WI38 (cell line): ENCODE measurements at regions not wholly inside any gene's neighbourhood (a gene's known extent, or its start where the extent isn't known, plus 50 kb on each side); places are given as distances from the start of the nearest gene placed in this dataset.

Source experiments
- H3K4me3 ChIP-seq: 2 replicates; pipeline ENCODE4 v1.5.1; 2011; ENCODE audit warnings: low read depth, mild to moderate bottlenecking, control low read depth, low read length
- CTCF ChIP-seq: IDR thresholded peaks from 2 replicates; pipeline ENCODE4 v1.5.1; 2012; ENCODE audit warnings: low read depth, mild to moderate bottlenecking, control low read depth, low read length

DNA sequence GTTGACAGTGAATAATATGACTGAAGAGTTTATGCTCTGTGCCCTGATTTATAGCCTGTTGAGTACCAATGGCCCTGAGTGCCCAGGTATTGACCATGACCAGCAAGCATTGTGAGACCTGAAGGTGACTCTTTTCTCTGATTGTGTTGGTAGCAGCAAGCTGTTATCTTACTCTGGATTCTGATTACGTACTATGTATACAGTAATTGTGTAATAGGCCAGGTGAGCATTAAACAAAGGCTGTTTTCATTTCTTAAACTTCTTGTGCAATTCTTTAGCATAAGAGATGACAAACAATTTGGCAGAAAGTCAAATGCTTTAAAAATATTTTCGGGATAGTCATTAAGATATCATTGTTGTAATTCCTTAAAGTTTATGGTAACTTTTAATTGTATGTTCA is 111.7 kb upstream of the PTPRK start:
- no peak overlapping the region for H3K4me3 ChIP-seq
- TF ChIP-seq CTCF: no peak

GRCh38 chr6:128631031-128631430 is 110.6 kb upstream of the PTPRK start:
- TF ChIP-seq CTCF: no peak
- no peak overlapping the region for H3K4me3 ChIP-seq

- TF ChIP-seq CTCF: no peak
- H3K4me3 ChIP-seq: no peak overlapping the region
Measured at GRCh38 chr6:128630213-128630612, 109.8 kb upstream of the PTPRK start.

DNA sequence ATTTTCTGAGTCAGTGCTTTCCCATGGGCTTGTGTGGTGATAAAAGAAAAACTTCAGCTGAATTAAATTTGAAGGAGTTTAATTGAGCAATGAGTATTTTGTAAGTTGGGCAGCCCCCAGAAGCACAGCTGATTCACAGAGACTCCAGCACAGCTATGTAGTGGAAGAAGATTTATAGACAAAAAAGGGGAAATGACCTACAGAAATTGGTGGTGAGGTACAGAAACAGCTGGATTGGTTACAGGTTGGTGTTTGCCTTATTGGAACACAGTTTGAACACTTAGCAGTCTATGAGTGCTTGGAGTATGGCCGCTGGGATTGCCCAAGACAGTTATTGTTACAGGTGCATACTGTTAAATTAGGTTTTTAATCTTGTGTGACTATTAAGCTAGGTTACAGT is 96.9 kb upstream of the PTPRK start:
- no peak for TF ChIP-seq CTCF
- H3K4me3 ChIP-seq: no peak overlapping the region

DNA sequence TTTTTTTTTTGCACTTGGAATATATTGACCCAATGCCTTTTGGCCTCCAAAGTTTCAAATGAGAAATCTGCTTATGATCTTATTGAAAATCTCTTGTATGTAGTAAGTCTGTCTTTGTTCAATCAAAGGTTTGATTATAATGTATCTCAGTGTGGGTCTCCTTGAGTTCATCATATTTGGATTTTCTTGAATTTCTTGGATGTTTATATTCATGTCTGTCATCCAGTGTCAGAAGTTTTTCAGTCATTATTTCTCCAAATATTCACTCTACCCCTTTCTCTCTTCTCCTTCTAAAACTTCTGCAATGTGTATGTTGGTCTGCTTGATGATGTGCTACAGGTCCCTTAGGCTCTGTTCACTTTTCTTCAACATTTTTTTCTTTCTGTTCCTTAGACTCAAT is 95.9 kb upstream of the PTPRK start:
- H3K4me3 ChIP-seq: no peak overlapping the region
- TF ChIP-seq CTCF: no peak

- no peak overlapping the region for H3K4me3 ChIP-seq
- TF ChIP-seq CTCF: no peak
Measured at GRCh38 chr6:128606611-128607010, 86.2 kb upstream of the PTPRK start.

GRCh38 chr6:128605961-128606360 is 85.6 kb upstream of the PTPRK start:
- no peak for TF ChIP-seq CTCF
- no peak overlapping the region for H3K4me3 ChIP-seq

GRCh38 chr6:128601060-128601459 is 80.7 kb upstream of the PTPRK start:
- no peak for TF ChIP-seq CTCF
- H3K4me3 ChIP-seq: no peak overlapping the region
